ENCODE measurements at regions not wholly inside any gene's neighbourhood (a gene's known extent, or its start where the extent isn't known, plus 50 kb on each side); places are given as distances from the start of the nearest gene placed in this dataset.

- H3K9ac ChIP-seq, result no peak overlapping the region
- no peak overlapping the region for H3K27ac ChIP-seq (ENCODE audit: low read depth in 2 of 2, low read length in 1 of 2)
- no peak overlapping the region for H3K4me3 ChIP-seq (ENCODE audit: low read depth in 2 of 2, low read length in 1 of 2)
- H3K79me2 ChIP-seq (ENCODE audit: insufficient read depth), result no peaks in the 10 kb centered on the region
- POLR2A ChIA-PET, result no interaction called here
- H3K9me3 ChIP-seq, result no peaks in the 10 kb centered on the region
- H3K9me2 ChIP-seq, result no peaks in the 10 kb centered on the region
- H3F3A ChIP-seq (replicated peaks; ENCODE audit: insufficient read depth), result no peaks in the 10 kb centered on the region
- 0% methylated on average over 1 of the region's 1 CpG for WGBS (ENCODE audit: low lambda C conversion rate)
- no peak overlapping the region for H3K4me2 ChIP-seq
- H3K36me3 ChIP-seq (replicated peaks in 1 of 2; ENCODE audit: control insufficient read depth in 1 of 2, insufficient read depth in 2 of 2, low read length in 1 of 2), result no peaks in the 10 kb centered on the region
- no peaks in the 10 kb centered on the region for H3K27me3 ChIP-seq (ENCODE audit: insufficient read depth)
- H4K20me1 ChIP-seq (ENCODE audit: insufficient read depth), result no peaks in the 10 kb centered on the region
- no peak for TF ChIP-seq ELF1 (IDR thresholded peaks at IDR 0.05)
- no peak for TF ChIP-seq EZH2phosphoT487 (IDR thresholded peaks at IDR 0.05; ENCODE audit: borderline replicate concordance, low read depth)
- TF ChIP-seq CTCF (IDR thresholded peaks at IDR 0.05), result no peak
- no peak for TF ChIP-seq MEF2A (IDR thresholded peaks at IDR 0.05; ENCODE audit: borderline replicate concordance, low read depth)
- no peak for TF ChIP-seq POLR2AphosphoS5 (IDR thresholded peaks at IDR 0.05; ENCODE audit: low read depth, low read length)
- no peak for TF ChIP-seq USF1 (IDR thresholded peaks at IDR 0.05; ENCODE audit: borderline replicate concordance, low read depth)
- TF ChIP-seq RXRA (IDR thresholded peaks at IDR 0.05; ENCODE audit: borderline replicate concordance, low read depth), result no peak
- H2AFZ ChIP-seq (ENCODE audit: low read depth), result no peak overlapping the region
- CTCF ChIA-PET, result no interaction called here
- no peaks in the 10 kb centered on the region for H3K4me1 ChIP-seq (ENCODE audit: control insufficient read depth in 1 of 2, insufficient read depth in 2 of 2, low read depth in 1 of 2, low read length in 1 of 2)
- DNase-seq, result no peak
These were observed 1010.3 kb downstream of the LRFN5 start for GRCh38 chr14:42617005-42617404.

GRCh38 chr14:42606839-42607238 is 1000.2 kb downstream of the LRFN5 start:
- POLR2A ChIA-PET, result no interaction called here
- no peaks in the 10 kb centered on the region for H3K9me3 ChIP-seq
- no peaks in the 10 kb centered on the region for H3K79me2 ChIP-seq (ENCODE audit: insufficient read depth)
- H3K4me1 ChIP-seq (ENCODE audit: control insufficient read depth in 1 of 2, insufficient read depth in 2 of 2, low read depth in 1 of 2, low read length in 1 of 2), result no peaks in the 10 kb centered on the region
- H3K27ac ChIP-seq (ENCODE audit: low read depth in 2 of 2, low read length in 1 of 2), result no peak overlapping the region
- H3K9me2 ChIP-seq, result no peaks in the 10 kb centered on the region
- TF ChIP-seq TAF1 (IDR thresholded peaks at IDR 0.05; ENCODE audit: borderline replicate concordance, low read depth, low read length) (no peak), RCOR1 (IDR thresholded peaks at IDR 0.05; ENCODE audit: low read length) (no peak), CTCF (IDR thresholded peaks at IDR 0.05) (no peak), NFIC (IDR thresholded peaks at IDR 0.05; ENCODE audit: borderline replicate concordance) (no peak), MAX (IDR thresholded peaks at IDR 0.05; ENCODE audit: low read depth) (no peak)
- no peak overlapping the region for H3K4me2 ChIP-seq
- no peak overlapping the region for H3K9ac ChIP-seq
- H3K4me3 ChIP-seq (ENCODE audit: low read depth in 2 of 2, low read length in 1 of 2), result no peak overlapping the region
- H3F3A ChIP-seq (replicated peaks; ENCODE audit: insufficient read depth), result no peaks in the 10 kb centered on the region
- CTCF ChIA-PET, result no interaction called here
- no peak for DNase-seq
- no peaks in the 10 kb centered on the region for H3K36me3 ChIP-seq (replicated peaks in 1 of 2; ENCODE audit: control insufficient read depth in 1 of 2, insufficient read depth in 2 of 2, low read length in 1 of 2)
- no peaks in the 10 kb centered on the region for H3K27me3 ChIP-seq (ENCODE audit: insufficient read depth)
- 19% methylated on average over 3 of the region's 3 CpGs for WGBS (ENCODE audit: low lambda C conversion rate)
- H2AFZ ChIP-seq (ENCODE audit: low read depth), result no peak overlapping the region
- no peaks in the 10 kb centered on the region for H4K20me1 ChIP-seq (ENCODE audit: insufficient read depth)

Data from SK-N-SH (cell line).